ENCODE measurements at regions not wholly inside any gene's neighbourhood (a gene's known extent, or its start where the extent isn't known, plus 50 kb on each side); places are given as distances from the start of the nearest gene placed in this dataset.

DNA sequence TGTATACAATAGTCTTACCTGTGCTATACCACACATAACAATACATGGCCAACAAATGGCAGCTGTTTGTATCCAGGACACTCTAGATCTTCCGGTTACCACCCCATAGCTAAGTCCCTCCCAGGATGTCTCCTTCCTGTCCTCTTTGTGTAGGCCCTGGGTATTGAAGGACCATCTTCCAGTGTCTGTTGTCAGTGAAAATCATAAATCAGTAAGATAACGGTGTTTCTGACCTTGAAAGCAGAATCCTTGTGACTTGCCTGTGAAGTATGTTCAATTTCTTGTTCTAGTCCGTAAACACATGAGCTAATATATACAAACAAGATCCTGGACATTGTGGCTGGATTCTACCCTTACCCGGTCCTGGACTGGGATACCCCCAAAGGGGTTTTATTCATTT lies 462.8 kb downstream of the NTRK3 start:
- Histone ChIP-seq H2AFZ (ENCODE audit: low read depth, low read length) (no peak overlapping the region), H3K27ac (ENCODE audit: low read length) (no peak overlapping the region)

DNA sequence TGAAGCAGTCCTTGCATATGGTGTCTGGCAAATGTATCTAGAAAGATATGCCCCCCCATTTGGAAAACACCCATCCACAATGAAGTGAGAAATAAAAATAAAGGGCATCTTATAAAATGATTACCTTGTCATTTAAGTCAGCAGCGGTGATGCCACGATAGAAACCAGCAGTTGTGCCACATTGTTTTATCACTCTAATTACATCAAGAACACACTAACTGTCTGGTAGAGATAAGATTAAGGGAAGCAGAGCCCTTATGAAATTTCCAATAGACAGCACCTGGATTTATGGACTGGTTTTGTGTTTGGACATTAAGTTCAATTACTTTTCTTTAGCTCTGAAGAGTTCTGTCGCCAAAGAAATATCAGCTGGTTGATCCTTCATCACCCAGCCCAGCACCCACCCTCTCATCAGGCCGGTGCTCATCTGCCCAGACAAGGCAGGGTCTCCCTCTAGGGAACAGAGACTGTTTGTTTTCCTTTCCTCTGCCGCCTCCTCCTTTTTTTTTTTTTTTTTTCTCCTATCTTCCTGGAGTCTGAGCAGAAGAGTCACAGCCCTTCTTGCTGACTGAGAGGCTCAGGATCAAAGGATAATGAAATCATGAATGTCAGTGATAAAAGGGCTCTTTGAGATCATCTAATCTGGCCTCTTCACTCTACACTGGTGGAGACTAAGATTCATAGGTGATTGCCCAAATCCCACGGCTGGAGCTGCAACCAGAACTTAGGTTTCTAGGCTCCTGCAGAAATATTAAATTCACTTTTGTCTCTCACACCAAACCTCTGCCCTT lies 464.1 kb downstream of the NTRK3 start:
- Histone ChIP-seq H3K27ac (ENCODE audit: low read length) (no peak overlapping the region), H3F3A (ENCODE audit: insufficient read depth, low read length, poor library complexity, severe bottlenecking) (no peaks in the 10 kb centered on the region), H3K9me3 (ENCODE audit: low read length) (no peaks in the 10 kb centered on the region), H3K27me3 (ENCODE audit: insufficient read depth, low read depth, low read length) (no peaks in the 10 kb centered on the region), H3K4me3 (ENCODE audit: low read length) (no peak overlapping the region), H3K4me2 (ENCODE audit: low read length) (no peak overlapping the region), H3K9ac (ENCODE audit: low read length) (no peak overlapping the region), H3K79me2 (replicated peaks; ENCODE audit: insufficient read depth, low read length) (no peaks in the 10 kb centered on the region), H3K36me3 (ENCODE audit: insufficient read depth, low read length) (no peaks in the 10 kb centered on the region), H3K9me2 (ENCODE audit: insufficient read depth, low read length) (no peaks in the 10 kb centered on the region), H4K20me1 (ENCODE audit: insufficient read depth) (no peaks in the 10 kb centered on the region), H2AFZ (ENCODE audit: low read depth, low read length) (no peak overlapping the region)
- no peak for TF ChIP-seq POLR2AphosphoS5 (IDR thresholded peaks at IDR 0.05)
- no peak for TF ChIP-seq TAF1 (IDR thresholded peaks at IDR 0.05; ENCODE audit: low read depth)
- no peak for TF ChIP-seq EZH2 (IDR thresholded peaks at IDR 0.05; ENCODE audit: borderline replicate concordance, insufficient read depth, low read length, poor library complexity, severe bottlenecking)

More for the DNA sequence above, 462.8 kb downstream of the NTRK3 start:
- Histone ChIP-seq H3K79me2 (replicated peaks; ENCODE audit: insufficient read depth, low read length) (no peaks in the 10 kb centered on the region), H3K36me3 (ENCODE audit: insufficient read depth, low read length) (no peaks in the 10 kb centered on the region), H3K9ac (ENCODE audit: low read length) (no peak overlapping the region), H3K4me3 (ENCODE audit: low read length) (no peak overlapping the region), H3K9me2 (ENCODE audit: insufficient read depth, low read length) (no peaks in the 10 kb centered on the region), H3K4me2 (ENCODE audit: low read length) (no peak overlapping the region), H3K9me3 (ENCODE audit: low read length) (no peaks in the 10 kb centered on the region), H3K27me3 (ENCODE audit: insufficient read depth, low read depth, low read length) (no peaks in the 10 kb centered on the region), H3F3A (ENCODE audit: insufficient read depth, low read length, poor library complexity, severe bottlenecking) (no peaks in the 10 kb centered on the region), H4K20me1 (ENCODE audit: insufficient read depth) (no peaks in the 10 kb centered on the region)
- TF ChIP-seq RAD21 (conservative IDR thresholded peaks at IDR 0.05) (no peak), POLR2AphosphoS5 (IDR thresholded peaks at IDR 0.05) (no peak), CTCF (IDR thresholded peaks at IDR 0.05; ENCODE audit: poor library complexity, severe bottlenecking) (no peak), EP300 (conservative IDR thresholded peaks at IDR 0.05; ENCODE audit: poor library complexity, severe bottlenecking) (no peak), EZH2 (IDR thresholded peaks at IDR 0.05; ENCODE audit: borderline replicate concordance, insufficient read depth, low read length, poor library complexity, severe bottlenecking) (no peak), TAF1 (IDR thresholded peaks at IDR 0.05; ENCODE audit: low read depth) (no peak), SMC3 (conservative IDR thresholded peaks at IDR 0.05; ENCODE audit: poor library complexity) (no peak), MXI1 (conservative IDR thresholded peaks at IDR 0.05; ENCODE audit: poor library complexity, severe bottlenecking) (no peak), REST (IDR thresholded peaks at IDR 0.05; ENCODE audit: borderline replicate concordance) (no peak)

Measured in neural cell (in vitro differentiated cells).